GM21515 (cell line): ENCODE measurements at regions not wholly inside any gene's neighbourhood (a gene's known extent, or its start where the extent isn't known, plus 50 kb on each side); places are given as distances from the start of the nearest gene placed in this dataset.
"Not testable (repeated sequence)": the region's sequence is repeated elsewhere in the genome, so short reads cannot be mapped to it uniquely, and the experiment has no call there.

Experiments
- ATAC-seq: cut with Tn5 transposase; IDR thresholded peaks from one replicate; pipeline ENCODE4 v1.9.1; 2021; ENCODE audit not compliant: unreplicated experiment

DNA sequence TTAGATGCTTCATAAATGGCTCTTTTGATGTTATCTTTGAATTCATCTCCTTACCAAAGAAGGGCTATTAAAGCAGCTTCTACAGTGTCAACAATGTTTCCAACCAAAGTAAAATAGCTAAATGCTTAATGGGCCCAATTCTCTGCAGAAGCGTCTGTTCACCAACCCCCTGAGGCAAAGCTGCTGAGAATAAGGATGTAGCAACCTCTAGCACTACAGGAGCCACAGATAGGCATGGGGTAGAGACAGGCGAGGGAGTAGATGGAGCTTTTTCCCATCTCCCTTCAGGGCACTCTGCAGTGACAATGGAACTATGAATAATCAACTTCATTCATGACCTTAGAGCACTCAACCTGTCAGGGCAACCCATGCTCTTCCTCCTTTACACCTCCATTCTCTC lies 134.1 kb downstream of the FZD1 start:
- ATAC-seq, result no peak

DNA sequence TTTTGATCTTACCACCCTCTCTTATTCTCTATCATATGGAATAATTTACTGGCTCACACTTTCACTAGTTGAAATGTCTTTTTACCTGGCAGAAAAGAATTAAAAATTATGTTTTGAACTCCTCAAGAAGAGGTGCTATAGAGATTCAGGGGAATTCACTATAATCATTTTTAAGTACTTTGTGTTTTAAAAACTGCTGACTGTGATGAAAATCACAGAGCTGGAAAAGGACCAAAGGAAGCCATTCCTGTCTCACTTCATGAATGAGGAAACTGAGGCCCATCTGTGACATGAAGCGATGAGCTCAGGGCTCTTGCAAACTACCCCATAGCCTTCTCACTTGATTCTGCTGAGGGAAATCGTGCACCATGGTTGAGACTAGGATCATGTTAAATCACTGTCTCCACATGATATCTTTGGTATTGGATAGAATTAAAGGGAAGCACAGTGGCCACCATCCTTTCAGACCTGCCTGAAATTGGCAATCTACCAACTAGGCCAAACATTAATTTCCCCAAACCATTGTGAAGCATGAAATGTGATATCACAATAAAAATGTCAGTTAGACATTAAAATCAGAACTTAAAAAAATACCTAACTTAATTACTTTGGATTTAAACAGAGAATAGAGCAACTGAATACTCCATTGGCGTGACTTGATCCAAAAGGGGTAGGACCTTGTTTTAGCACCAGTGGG lies 141.0 kb downstream of the FZD1 start:
- no peak for ATAC-seq

GRCh38 chr7:91405873-91406272 lies 141.6 kb downstream of the FZD1 start:
- ATAC-seq, result not testable (repeated sequence)

DNA sequence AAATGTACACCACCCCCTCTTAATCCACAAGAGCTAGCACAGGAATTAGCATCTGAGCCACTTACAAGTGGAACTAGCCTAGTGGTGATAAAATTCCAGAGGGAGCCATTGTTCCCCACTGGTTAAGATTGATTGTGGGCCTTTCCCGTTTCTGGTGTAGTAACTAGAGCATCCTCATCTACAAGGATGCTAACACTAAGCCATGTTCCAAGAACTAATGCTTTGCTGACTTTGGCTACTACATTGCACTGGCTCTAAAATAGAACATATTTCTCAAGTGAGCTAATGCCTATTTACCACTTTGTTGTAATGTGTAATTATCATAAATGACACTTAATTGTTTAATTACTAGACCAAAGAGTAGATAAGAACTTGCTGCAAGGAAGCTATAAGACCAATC lies 143.7 kb downstream of the FZD1 start:
- no peak for ATAC-seq

- no peak for ATAC-seq
Measured at GRCh38 chr7:91408388-91409154, 144.3 kb downstream of the FZD1 start.

- no peak for ATAC-seq
Measured at GRCh38 chr7:91411060-91411459, 146.8 kb downstream of the FZD1 start.

DNA sequence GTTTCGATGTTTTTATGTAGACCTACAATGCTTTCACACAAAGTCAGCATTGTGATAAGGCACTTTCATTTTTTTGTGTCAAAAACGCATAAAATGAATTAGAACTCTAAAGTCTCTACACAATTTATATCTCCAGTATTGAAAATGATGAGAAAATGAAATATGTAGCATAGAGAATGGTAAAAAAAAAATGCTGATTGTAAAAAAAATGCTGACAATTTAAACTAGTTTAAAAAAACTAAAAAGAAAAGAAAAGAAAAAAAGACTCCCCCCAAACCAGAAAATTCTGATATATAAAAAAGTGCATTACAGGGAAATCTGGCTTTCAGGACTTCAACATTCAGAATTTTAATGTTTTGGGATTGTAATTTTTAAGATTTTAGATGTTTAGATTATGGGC lies 148.1 kb downstream of the FZD1 start:
- no peak for ATAC-seq

DNA sequence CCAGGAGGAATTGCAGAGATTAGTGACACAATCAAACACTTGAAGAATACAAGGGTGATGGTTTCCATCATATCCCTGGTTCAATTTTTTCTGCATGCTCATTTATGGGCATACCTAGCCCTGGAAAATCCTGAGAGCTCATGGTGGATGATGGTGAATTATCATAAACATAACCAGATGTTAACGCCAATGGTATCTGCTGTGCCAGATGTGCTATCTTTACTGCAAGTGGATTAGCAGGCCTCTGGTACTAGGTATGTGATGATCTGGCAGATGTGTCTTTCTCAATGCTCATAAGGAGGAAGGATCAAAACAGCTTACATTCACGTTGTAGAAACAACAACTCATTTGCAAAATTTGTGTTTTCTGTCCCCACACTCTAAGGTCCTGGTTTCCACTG lies 150.5 kb downstream of the FZD1 start:
- ATAC-seq, result no peak

GRCh38 chr7:91416155-91416865 lies 152.1 kb downstream of the FZD1 start:
- no peak for ATAC-seq

GRCh38 chr7:91420606-91421005 lies 156.4 kb downstream of the FZD1 start:
- no peak for ATAC-seq

DNA sequence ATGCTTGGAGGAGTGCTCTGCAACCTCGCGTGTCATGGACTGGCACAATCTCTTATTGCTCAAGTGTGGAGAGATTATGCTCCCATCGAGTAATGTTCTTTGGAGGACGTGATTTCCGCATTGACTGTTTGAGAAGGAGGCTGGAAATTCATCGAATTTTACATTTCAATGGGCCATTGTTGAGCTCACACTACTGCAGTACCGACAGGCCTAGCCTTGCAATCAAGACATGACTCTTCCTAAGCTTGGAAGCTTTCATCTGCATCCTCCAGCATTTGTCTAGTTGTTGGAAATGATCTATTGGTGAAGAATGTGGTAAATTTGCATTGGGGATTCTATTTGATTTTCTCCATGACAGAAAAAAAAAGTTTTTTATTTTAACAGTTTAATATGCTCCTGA lies 156.8 kb downstream of the FZD1 start:
- no peak for ATAC-seq

GRCh38 chr7:91424371-91424770 lies 160.1 kb downstream of the FZD1 start:
- ATAC-seq, result no peak

- no peak for ATAC-seq
Measured at GRCh38 chr7:91425149-91425548, 160.9 kb downstream of the FZD1 start.

DNA sequence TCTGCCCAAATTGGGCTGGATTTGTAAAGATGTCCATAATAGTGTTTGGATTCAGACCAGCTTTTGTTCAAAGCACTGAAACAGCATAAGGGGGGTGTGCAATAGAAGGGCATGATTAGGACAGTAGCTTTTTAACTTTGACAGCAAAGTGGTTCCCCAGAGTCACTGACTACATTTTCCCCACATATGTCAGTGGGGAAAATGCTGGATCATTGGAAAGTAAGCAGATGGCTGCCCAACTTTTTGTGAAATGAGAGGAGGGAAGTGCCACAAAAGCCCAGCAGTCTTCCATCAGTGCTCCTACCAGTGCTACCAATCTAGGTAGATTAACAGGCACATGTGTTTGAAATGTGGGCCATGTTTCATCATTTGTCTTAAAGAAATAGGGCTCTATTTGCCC lies 162.8 kb downstream of the FZD1 start:
- ATAC-seq, result no peak

DNA sequence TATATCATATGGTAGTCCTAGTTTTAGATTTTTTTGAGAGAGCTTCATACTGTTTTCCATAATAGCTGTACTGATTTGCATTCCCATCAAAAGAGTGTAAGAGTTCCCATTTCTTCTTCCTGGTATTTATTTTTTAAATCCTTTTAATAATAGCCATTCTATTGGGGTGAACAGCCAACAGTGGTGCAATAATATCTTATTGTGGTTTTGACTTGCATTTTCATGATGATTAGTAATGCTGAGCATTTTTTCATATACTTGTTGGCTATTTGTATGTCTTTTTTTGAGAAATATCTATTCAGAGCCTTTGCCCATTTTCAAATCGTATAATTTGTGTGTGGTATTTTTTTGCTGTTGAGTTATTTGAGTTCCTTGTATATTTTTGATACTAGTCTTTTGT lies 167.4 kb downstream of the FZD1 start:
- ATAC-seq, result no peak

- no peak for ATAC-seq
Measured at GRCh38 chr7:91434836-91435235, 170.6 kb downstream of the FZD1 start.

GRCh38 chr7:91435381-91436059 lies 171.3 kb downstream of the FZD1 start:
- no peak for ATAC-seq

DNA sequence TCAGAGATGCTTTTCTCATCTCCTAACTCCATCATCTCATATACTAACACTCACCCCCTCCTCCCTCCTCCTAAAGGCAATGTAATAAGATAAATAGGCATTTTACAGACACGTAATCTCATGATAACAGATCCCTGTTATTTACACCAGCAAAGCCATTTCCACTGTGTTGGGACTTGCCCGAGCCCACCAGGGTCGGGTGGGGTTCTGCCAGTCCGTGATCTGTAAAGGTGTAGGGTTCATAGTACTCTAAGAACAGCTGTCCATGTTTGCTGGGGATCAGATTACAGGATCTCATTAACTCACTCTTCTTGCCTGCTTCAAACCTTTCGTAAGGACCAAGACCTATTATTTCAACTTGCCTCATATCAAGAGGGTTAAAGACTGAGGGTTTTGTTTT lies 172.4 kb downstream of the FZD1 start:
- ATAC-seq, result no peak

GRCh38 chr7:91440198-91440597 lies 176.0 kb downstream of the FZD1 start:
- not testable (repeated sequence) for ATAC-seq

- ATAC-seq, result no peak
Measured at GRCh38 chr7:91443862-91444261, 179.6 kb downstream of the FZD1 start.

DNA sequence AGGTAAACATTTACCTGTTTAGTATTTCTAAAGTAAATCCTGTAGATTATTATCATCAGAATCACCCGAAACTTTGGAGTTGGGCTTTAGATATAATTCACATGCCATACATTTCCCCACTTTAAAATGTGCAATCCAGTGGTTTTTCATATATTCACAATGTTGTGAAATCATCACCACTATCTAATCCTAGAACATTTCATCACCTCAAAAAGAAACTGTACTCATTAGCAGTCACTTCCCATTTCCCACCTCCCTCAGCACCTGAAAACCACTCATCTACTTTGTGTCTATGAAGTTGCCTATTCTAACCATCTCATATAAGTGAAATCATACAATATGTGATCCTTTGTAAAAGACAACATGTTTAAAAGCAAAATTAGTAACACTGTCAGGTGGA lies 182.6 kb downstream of the FZD1 start:
- no peak for ATAC-seq
